ENCODE measurements at regions not wholly inside any gene's neighbourhood (a gene's known extent, or its start where the extent isn't known, plus 50 kb on each side); places are given as distances from the start of the nearest gene placed in this dataset.
"Not testable (repeated sequence)": the region's sequence is repeated elsewhere in the genome, so short reads cannot be mapped to it uniquely, and the experiment has no call there.

- H3K27ac ChIP-seq = no peak overlapping the region
- TF ChIP-seq CTCF (IDR thresholded peaks at IDR 0.05) (no peak), ZFX (IDR thresholded peaks at IDR 0.05; ENCODE audit: borderline replicate concordance) (no peak)
Measured at GRCh38 chr14:83289390-83289789, 1755.7 kb upstream of the SEL1L start.

- no peak overlapping the region for H3K27ac ChIP-seq
- no peak for TF ChIP-seq CTCF (IDR thresholded peaks at IDR 0.05)
- no peak for TF ChIP-seq ZFX (IDR thresholded peaks at IDR 0.05; ENCODE audit: borderline replicate concordance)
Measured at GRCh38 chr14:83289896-83290295, 1756.2 kb upstream of the SEL1L start.

DNA sequence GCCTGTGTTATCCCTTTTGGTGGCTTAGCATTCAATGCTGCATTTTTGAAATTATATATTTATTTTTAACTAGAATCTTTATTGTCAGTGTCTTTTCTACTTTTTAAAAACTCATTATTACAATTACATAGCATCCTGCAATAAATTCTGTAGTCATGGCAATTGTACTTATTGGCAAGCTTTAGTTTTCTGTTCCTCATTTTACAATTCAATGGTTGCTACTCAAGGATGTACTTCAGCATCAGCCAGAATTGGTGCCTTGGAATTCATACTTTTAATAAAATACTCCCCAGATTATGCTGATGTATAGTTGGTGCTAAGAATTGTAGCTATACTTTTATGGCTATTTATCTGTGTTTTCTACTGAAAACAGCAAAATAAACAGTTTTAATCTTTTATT is 1756.8 kb upstream of the SEL1L start:
- TF ChIP-seq ZFX (IDR thresholded peaks at IDR 0.05; ENCODE audit: borderline replicate concordance) = no peak
- TF ChIP-seq CTCF (IDR thresholded peaks at IDR 0.05) = no peak
- H3K27ac ChIP-seq = no peak overlapping the region

DNA sequence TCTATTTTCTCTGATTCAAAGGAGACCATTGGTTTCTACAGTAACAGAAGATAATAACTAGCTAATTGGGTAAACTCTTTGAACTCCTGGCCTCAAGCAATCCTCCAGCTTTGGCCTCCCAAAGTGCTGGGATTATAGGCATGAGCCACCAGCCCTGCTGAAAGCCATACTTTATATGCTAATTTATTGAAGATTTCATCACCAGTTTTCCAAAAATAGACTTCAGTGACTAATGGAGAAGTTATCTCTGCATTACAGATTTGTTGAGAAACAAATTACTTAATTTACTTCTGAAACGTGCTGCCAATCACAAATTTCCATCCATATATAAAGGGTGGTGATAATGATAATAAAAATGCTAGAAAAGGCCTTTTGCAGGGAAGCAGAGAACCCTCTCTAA is 1758.1 kb upstream of the SEL1L start:
- H3K27ac ChIP-seq = no peak overlapping the region
- no peak for TF ChIP-seq ZFX (IDR thresholded peaks at IDR 0.05; ENCODE audit: borderline replicate concordance)
- no peak for TF ChIP-seq CTCF (IDR thresholded peaks at IDR 0.05)

DNA sequence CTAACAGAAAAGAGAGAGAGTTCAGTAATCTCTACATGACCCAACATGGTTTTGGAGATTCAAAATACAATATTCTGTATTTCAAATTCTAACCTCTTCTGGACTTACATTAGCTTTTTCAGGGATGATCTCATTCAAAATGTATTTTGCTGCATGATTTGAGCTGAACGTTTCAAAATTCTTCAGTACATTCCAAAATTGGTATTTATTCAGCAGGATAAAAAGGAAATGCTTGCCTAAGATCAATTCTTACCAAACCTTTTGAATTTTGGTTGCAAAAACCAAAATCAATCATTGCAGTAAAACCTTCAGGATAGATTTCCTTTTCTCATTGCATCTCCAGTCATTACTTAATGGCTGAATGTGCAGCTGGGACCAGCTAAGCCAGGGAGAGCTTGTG is 1761.3 kb upstream of the SEL1L start:
- TF ChIP-seq CTCF (IDR thresholded peaks at IDR 0.05) = no peak
- TF ChIP-seq ZFX (IDR thresholded peaks at IDR 0.05; ENCODE audit: borderline replicate concordance) = no peak
- H3K27ac ChIP-seq = no peak overlapping the region

GRCh38 chr14:83297361-83297760 is 1763.7 kb upstream of the SEL1L start:
- no peak overlapping the region for H3K27ac ChIP-seq
- TF ChIP-seq ZFX (IDR thresholded peaks at IDR 0.05; ENCODE audit: borderline replicate concordance) (no peak), CTCF (IDR thresholded peaks at IDR 0.05) (no peak)

GRCh38 chr14:83298016-83298415 is 1764.4 kb upstream of the SEL1L start:
- not testable (repeated sequence) for H3K27ac ChIP-seq

- H3K27ac ChIP-seq = no peak overlapping the region
- TF ChIP-seq CTCF (IDR thresholded peaks at IDR 0.05) (peak; percentile 95), ZFX (IDR thresholded peaks at IDR 0.05; ENCODE audit: borderline replicate concordance) (no peak)
Measured at GRCh38 chr14:83300476-83301064, 1766.9 kb upstream of the SEL1L start.

Data from 22Rv1 (cell line).